Panc1 (cell line): ENCODE measurements at regions not wholly inside any gene's neighbourhood (a gene's known extent, or its start where the extent isn't known, plus 50 kb on each side); places are given as distances from the start of the nearest gene placed in this dataset.

Experiments used
- ATAC-seq: fragments of 200-7000 bp; cut with Tn5 transposase; 2 replicates; pipeline ENCODE4 v1.9.1; 2020; ENCODE audit warnings: mild to moderate bottlenecking, moderate library complexity
- BruUV-seq: library from RNA; stranded (reverse); fragments of 400-500 nt; replicated peaks from 2 replicates; lab custom pipeline; 2021; lab: Mats Ljungman, UMichigan
- CTCF ChIA-PET: fragments of 300-600 bp; sonication (Branson Sonifier 250); formaldehyde crosslinking; loops from one replicate; lab custom pipeline; 2022; ENCODE audit warnings: antibody characterized with exemption; lab: Charles Lee
- POLR2A ChIA-PET: fragments of 300-600 bp; sonication (Branson Sonifier 250); formaldehyde crosslinking; loops from one replicate; lab custom pipeline; 2022; ENCODE audit warnings: antibody characterized with exemption; lab: Charles Lee
- DNase-seq: peaks from one replicate; pipeline ENCODE4 v3.0.0-alpha.2; 2010; ENCODE audit warnings: low read depth, low spot score
- H3K27ac ChIP-seq: 2 replicates; pipeline ENCODE4 v1.5.1; 2011; ENCODE audit warnings: mild to moderate bottlenecking, low read length, inconsistent platforms
- H3K27me3 ChIP-seq: fragments of 200-500 bp; sonication (Bioruptor generic); 2 replicates; pipeline ENCODE4 v1.6.0; 2014; ENCODE audit warnings: low read length, inconsistent platforms; ENCODE audit not compliant: control insufficient read depth, insufficient read depth
- H3K36me3 ChIP-seq: fragments of 200-500 bp; sonication (Bioruptor generic); 2 replicates; pipeline ENCODE4 v1.5.1; 2014; ENCODE audit warnings: inconsistent platforms, mild to moderate bottlenecking, low read length, moderate library complexity; ENCODE audit not compliant: control insufficient read depth, insufficient read depth
- H3K4me1 ChIP-seq: 2 replicates; pipeline ENCODE4 v1.5.1; 2011; ENCODE audit warnings: inconsistent platforms, mild to moderate bottlenecking, low read length, moderate library complexity; ENCODE audit not compliant: control insufficient read depth, insufficient read depth
- H3K4me3 ChIP-seq, 2 experiments: 2 replicates each; pipeline ENCODE4 v1.5.1; 2011 to 2012; ENCODE audit warnings: low read depth in 2 of 2, low read length in 2 of 2, mild to moderate bottlenecking in 2 of 2, inconsistent platforms in 1 of 2, moderate library complexity in 1 of 2
- H3K9me3 ChIP-seq: fragments of 200-500 bp; sonication (Bioruptor generic); 2 replicates; pipeline ENCODE4 v1.5.1; 2014; ENCODE audit warnings: low read depth, mild to moderate bottlenecking, inconsistent platforms, low read length, moderate library complexity; ENCODE audit not compliant: control insufficient read depth, insufficient read depth
- POLR2AphosphoS5 ChIP-seq: IDR thresholded peaks from 2 replicates; pipeline ENCODE4 v1.6.1; 2012; ENCODE audit warnings: mild to moderate bottlenecking, low read depth, low read length, moderate library complexity
- SIN3A ChIP-seq: IDR thresholded peaks from 2 replicates; pipeline ENCODE4 v1.6.1; 2012; ENCODE audit warnings: low read depth, mild to moderate bottlenecking, low read length, moderate library complexity, borderline replicate concordance; ENCODE audit not compliant: insufficient read depth
- TCF7L2 ChIP-seq: IDR thresholded peaks from 2 replicates; pipeline ENCODE4 v1.6.1; 2011; ENCODE audit warnings: mild to moderate bottlenecking, low read depth, low read length, inconsistent platforms
- in situ Hi-C: cut with HindIII; loops from 2 replicates; pipeline ENCODE4 v1.10.0; 2016; ENCODE audit warnings: low sequenced_read_pairs, low pct_unique_long_range_greater_than_20kb
- intact Hi-C: fragments of 100-400 bp; cut with micrococcal nuclease; formaldehyde crosslinking; loops from one replicate; pipeline ENCODE4 v1.10.0; 2022; ENCODE audit not compliant: unreplicated experiment
- TF ChIP-seq, protein P1 (sequence below): fragments of 450-650 bp; IDR thresholded peaks from 2 replicates; pipeline ENCODE4 v1.5.1; 2017; ENCODE audit warnings: mild to moderate bottlenecking
- TF ChIP-seq, protein P2 (sequence below), 2 experiments: IDR thresholded peaks; 2 replicates each; pipeline ENCODE4 v1.6.1; 2011 to 2012; ENCODE audit warnings: low read depth in 2 of 2, control low read depth in 1 of 2, low read length in 1 of 2, mild to moderate bottlenecking in 1 of 2, moderate library complexity in 1 of 2; ENCODE audit not compliant: insufficient read depth in 1 of 2

DNA sequence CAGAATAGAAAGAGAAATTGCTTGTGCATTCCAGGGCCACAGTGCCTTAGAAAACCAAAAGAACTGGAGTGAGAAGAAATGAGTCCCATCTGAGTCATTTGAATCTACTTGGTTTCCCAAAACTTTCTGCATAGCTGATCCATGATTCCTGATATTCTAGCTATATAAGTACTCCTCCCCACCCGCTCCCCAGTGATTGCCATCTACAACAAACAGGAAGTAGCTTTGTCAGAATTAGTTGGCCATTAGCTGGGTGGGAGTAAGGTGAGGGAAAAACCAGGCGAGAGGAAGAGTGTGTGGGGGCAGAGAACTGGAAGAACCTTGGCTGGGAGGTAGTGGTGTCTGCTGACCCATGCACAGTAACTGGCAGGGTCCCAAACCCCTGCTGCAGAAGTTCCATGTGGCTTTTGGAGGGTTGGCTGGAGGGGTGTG lies 122.1 kb downstream of the ACAA2 start:
- peak overlapping the region; percentile 39 for H3K27ac ChIP-seq
- no peaks in the 10 kb centered on the region for H3K36me3 ChIP-seq
- peaks cover 3% of the 10 kb centered on the region for H3K4me1 ChIP-seq
- DNase-seq (peak; percentile 67), ATAC-seq (peak; percentile 84)
- intact Hi-C loops (no loop called here), in situ Hi-C loops (no loop called here)
- no peak overlapping the region for H3K4me3 ChIP-seq
- H3K9me3 ChIP-seq, result no peaks in the 10 kb centered on the region
- ChIA-PET CTCF (interaction anchor here (0.6 kb wide), 1 partner anchor 21 kb away, joined by 5 read pairs; no protein-coding TSS in a partner anchor), POLR2A (no interaction called here)
- TF ChIP-seq SIN3A, result no peak
- no peak for TF ChIP-seq TCF7L2
- TF ChIP-seq, protein P1, sequence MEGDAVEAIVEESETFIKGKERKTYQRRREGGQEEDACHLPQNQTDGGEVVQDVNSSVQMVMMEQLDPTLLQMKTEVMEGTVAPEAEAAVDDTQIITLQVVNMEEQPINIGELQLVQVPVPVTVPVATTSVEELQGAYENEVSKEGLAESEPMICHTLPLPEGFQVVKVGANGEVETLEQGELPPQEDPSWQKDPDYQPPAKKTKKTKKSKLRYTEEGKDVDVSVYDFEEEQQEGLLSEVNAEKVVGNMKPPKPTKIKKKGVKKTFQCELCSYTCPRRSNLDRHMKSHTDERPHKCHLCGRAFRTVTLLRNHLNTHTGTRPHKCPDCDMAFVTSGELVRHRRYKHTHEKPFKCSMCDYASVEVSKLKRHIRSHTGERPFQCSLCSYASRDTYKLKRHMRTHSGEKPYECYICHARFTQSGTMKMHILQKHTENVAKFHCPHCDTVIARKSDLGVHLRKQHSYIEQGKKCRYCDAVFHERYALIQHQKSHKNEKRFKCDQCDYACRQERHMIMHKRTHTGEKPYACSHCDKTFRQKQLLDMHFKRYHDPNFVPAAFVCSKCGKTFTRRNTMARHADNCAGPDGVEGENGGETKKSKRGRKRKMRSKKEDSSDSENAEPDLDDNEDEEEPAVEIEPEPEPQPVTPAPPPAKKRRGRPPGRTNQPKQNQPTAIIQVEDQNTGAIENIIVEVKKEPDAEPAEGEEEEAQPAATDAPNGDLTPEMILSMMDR, result no peak
- no peak for TF ChIP-seq POLR2AphosphoS5
- TF ChIP-seq, protein P2, sequence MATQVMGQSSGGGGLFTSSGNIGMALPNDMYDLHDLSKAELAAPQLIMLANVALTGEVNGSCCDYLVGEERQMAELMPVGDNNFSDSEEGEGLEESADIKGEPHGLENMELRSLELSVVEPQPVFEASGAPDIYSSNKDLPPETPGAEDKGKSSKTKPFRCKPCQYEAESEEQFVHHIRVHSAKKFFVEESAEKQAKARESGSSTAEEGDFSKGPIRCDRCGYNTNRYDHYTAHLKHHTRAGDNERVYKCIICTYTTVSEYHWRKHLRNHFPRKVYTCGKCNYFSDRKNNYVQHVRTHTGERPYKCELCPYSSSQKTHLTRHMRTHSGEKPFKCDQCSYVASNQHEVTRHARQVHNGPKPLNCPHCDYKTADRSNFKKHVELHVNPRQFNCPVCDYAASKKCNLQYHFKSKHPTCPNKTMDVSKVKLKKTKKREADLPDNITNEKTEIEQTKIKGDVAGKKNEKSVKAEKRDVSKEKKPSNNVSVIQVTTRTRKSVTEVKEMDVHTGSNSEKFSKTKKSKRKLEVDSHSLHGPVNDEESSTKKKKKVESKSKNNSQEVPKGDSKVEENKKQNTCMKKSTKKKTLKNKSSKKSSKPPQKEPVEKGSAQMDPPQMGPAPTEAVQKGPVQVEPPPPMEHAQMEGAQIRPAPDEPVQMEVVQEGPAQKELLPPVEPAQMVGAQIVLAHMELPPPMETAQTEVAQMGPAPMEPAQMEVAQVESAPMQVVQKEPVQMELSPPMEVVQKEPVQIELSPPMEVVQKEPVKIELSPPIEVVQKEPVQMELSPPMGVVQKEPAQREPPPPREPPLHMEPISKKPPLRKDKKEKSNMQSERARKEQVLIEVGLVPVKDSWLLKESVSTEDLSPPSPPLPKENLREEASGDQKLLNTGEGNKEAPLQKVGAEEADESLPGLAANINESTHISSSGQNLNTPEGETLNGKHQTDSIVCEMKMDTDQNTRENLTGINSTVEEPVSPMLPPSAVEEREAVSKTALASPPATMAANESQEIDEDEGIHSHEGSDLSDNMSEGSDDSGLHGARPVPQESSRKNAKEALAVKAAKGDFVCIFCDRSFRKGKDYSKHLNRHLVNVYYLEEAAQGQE (IDR thresholded peaks at IDR 0.05; ENCODE audit: insufficient read depth in 1 of 2, low read depth in 2 of 2, low read length in 1 of 2), result no peak
- H3K27me3 ChIP-seq, result no peaks in the 10 kb centered on the region
- no TSS peak for BruUV-seq

DNA sequence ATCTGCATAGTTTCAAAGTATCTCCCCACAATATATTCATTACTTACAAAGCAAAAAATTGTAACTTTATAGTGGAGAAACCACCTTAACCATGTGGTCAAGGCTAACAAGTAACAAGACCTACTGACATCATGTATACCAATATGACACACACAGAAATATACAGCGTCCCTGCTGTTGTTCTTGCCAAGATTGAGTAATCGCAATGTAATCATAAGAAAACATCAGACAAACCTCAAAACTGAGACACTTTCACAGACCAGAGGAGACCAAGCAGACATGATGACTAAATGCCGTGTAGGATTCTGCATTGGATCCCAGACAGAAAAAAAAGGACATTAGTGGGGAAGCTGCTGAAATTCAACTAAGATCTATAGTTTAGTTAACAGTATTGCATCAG lies 123.0 kb downstream of the ACAA2 start:
- POLR2A ChIA-PET, result no interaction called here
- no peaks in the 10 kb centered on the region for H3K27me3 ChIP-seq
- TF ChIP-seq, protein P1, result no peak
- TF ChIP-seq SIN3A, result no peak
- TF ChIP-seq TCF7L2, result no peak
- TF ChIP-seq POLR2AphosphoS5, result no peak
- TF ChIP-seq, protein P2 (IDR thresholded peaks at IDR 0.05; ENCODE audit: insufficient read depth in 1 of 2, low read depth in 2 of 2, low read length in 1 of 2), result no peak
- CTCF ChIA-PET, result no interaction called here
- ATAC-seq (peak; percentile 41; the same call in 1 of the 2 replicates), DNase-seq (peak; percentile 67)
- intact Hi-C loops (no loop called here), in situ Hi-C loops (no loop called here)
- peaks cover 3% of the 10 kb centered on the region for H3K4me1 ChIP-seq
- no peaks in the 10 kb centered on the region for H3K36me3 ChIP-seq
- no peaks in the 10 kb centered on the region for H3K9me3 ChIP-seq
- H3K27ac ChIP-seq, result no peak overlapping the region
- no TSS peak for BruUV-seq
- H3K4me3 ChIP-seq, result no peak overlapping the region
